Naive thymus-derived CD4-positive, alpha-beta T cell (primary cell): ENCODE measurements at regions not wholly inside any gene's neighbourhood (a gene's known extent, or its start where the extent isn't known, plus 50 kb on each side); places are given as distances from the start of the nearest gene placed in this dataset.

ENCODE experiments used
- ATAC-seq: fragments of 150-1000 bp; cut with Tn5 transposase; 2 replicates; pipeline ENCODE4 v1.10.0; 2021; ENCODE audit warnings: mild to moderate bottlenecking, moderate library complexity
- CTCF ChIA-PET: fragments of 350-600 bp; sonication (Branson Sonifier 250); formaldehyde crosslinking; loops from one replicate; lab custom pipeline; 2021; ENCODE audit warnings: antibody characterized with exemption; lab: Charles Lee
- POLR2A ChIA-PET: fragments of 350-600 bp; sonication (Branson Sonifier 250); formaldehyde crosslinking; loops from one replicate; lab custom pipeline; 2021; ENCODE audit warnings: antibody characterized with exemption, inconsistent platforms; lab: Charles Lee
- DNase-seq, 9 donors: peaks; one replicate each; pipeline versions ENCODE4 v3.0.0 to v3.0.0-alpha.2; 2020 to 2022; ENCODE audit warnings: mixed read lengths in 1 of 9
- H3K27ac ChIP-seq: one replicate; pipeline ENCODE4 v1.7.0; 2013; ENCODE audit warnings: mild to moderate bottlenecking, low read depth, low read length, moderate library complexity
- H3K27me3 ChIP-seq, 2 donors: one replicate each; pipeline ENCODE4 v1.7.0; 2013; ENCODE audit warnings: low read length in 2 of 2, mild to moderate bottlenecking in 2 of 2, moderate library complexity in 2 of 2; ENCODE audit not compliant: control insufficient read depth in 2 of 2, insufficient read depth in 2 of 2
- H3K36me3 ChIP-seq, 3 experiments: 1 replicate in 2 of 3; 2 replicates in 1 of 3; pipeline ENCODE4 v1.7.0; 2013; ENCODE audit warnings: low read length in 3 of 3, mild to moderate bottlenecking in 3 of 3, moderate library complexity in 1 of 3; ENCODE audit not compliant: insufficient read depth in 3 of 3, control insufficient read depth in 2 of 3
- H3K4me1 ChIP-seq, 2 donors: one replicate each; pipeline ENCODE4 v1.7.0; 2013; ENCODE audit warnings: low read length in 2 of 2, mild to moderate bottlenecking in 2 of 2, moderate library complexity in 1 of 2; ENCODE audit not compliant: control insufficient read depth in 2 of 2, insufficient read depth in 2 of 2
- H3K4me3 ChIP-seq: 2 replicates; pipeline ENCODE4 v1.7.0; 2013; ENCODE audit warnings: mild to moderate bottlenecking, low read length
- H3K9me3 ChIP-seq, 3 experiments: 1 replicate in 2 of 3; 2 replicates in 1 of 3; pipeline ENCODE4 v1.7.0; 2013; ENCODE audit warnings: low read length in 3 of 3; ENCODE audit not compliant: control insufficient read depth in 2 of 3
- H3K27ac Mint-ChIP-seq, 9 donors: one replicate each; pipeline ENCODE4 v1.8.0; 2020 to 2022; ENCODE audit warnings: mixed read lengths in 9 of 9, mild to moderate bottlenecking in 8 of 9, moderate library complexity in 5 of 9, inconsistent platforms in 2 of 9
- H3K27me3 Mint-ChIP-seq, 5 donors: one replicate each; pipeline ENCODE4 v1.8.0; 2021 to 2022; ENCODE audit warnings: mixed read lengths in 5 of 5, mild to moderate bottlenecking in 1 of 5
- H3K36me3 Mint-ChIP-seq, 5 donors: one replicate each; pipeline ENCODE4 v1.8.0; 2020 to 2022; ENCODE audit warnings: mixed read lengths in 5 of 5, mild to moderate bottlenecking in 3 of 5, inconsistent platforms in 1 of 5
- H3K4me1 Mint-ChIP-seq, 7 donors: one replicate each; pipeline ENCODE4 v1.8.0; 2020 to 2022; ENCODE audit warnings: mixed read lengths in 7 of 7, mild to moderate bottlenecking in 3 of 7, inconsistent platforms in 1 of 7
- H3K4me3 Mint-ChIP-seq, 10 donors: one replicate each; pipeline ENCODE4 v1.8.0; 2020 to 2022; ENCODE audit warnings: mild to moderate bottlenecking in 10 of 10, mixed read lengths in 10 of 10, moderate library complexity in 6 of 10, inconsistent platforms in 2 of 10
- H3K9me3 Mint-ChIP-seq, 11 donors: one replicate each; pipeline ENCODE4 v1.8.0; 2020 to 2022; ENCODE audit warnings: mixed read lengths in 11 of 11, mild to moderate bottlenecking in 4 of 11, inconsistent platforms in 1 of 11, moderate library complexity in 1 of 11
- intact Hi-C, 2 donors: fragments of 100-400 bp; cut with micrococcal nuclease; formaldehyde crosslinking; loops; one replicate each; pipeline ENCODE4 v1.15.1; 2023

DNA sequence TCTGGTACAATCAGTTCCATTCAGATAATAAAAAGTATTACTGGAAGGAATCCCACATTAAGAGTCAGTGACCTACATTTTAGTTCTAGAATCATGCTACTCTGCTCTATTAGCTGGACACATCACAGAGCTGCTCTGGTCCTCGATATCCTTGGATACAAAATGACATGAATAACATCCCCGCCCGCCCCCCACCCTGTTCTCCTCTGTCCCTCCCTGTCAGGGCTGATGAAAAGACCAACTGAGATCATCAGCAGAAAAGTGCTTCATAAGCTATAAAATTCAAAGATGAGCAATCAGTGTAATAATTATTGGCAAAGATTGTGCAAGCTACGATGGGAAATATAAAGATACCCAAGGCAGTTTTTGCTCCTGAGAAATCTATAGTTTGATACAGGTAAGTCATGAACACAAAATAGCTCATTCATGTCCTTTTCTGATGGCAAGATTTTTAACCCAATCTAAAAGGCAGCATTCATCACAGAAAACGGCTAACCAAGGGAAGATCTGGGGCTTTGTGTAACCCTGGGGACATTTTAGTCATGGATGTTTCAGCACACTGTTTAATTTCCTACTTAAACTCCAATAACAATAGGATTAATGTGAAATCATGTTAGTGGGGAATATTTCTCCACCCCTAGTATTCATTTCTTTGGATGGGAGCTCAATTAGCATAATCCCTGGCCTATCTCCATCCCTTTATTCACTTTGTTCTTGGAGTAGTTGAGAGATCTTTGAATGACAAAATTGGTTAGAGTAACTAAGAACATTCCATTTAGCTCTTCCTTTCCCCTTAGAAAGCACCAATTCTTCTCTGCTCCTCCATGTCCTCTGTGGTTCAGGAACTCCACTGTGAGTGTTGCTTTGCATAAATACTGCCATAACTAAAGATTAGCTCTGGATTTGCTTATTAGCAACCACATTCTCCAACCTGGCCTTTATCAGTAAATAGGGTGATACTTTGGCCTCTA, 459.4 kb upstream of the GRIA1 start:
- intact Hi-C loops, result no loop called here
- Mint-ChIP-seq H3K27ac (no peak overlapping the region), H3K27me3 (no peaks in the 10 kb centered on the region), H3K4me1 (no peaks in the 10 kb centered on the region), H3K4me3 (no peak overlapping the region), H3K9me3 (peaks cover 0 to 10% (median 5%) of the 10 kb centered on the region in 11 donors), H3K36me3 (no peaks in the 10 kb centered on the region)
- no peaks in the 10 kb centered on the region for H3K27me3 ChIP-seq
- no peak for DNase-seq
- ATAC-seq, result no peak
- H3K4me3 ChIP-seq, result no peak overlapping the region
- H3K4me1 ChIP-seq, result no peaks in the 10 kb centered on the region
- no peak overlapping the region for H3K27ac ChIP-seq
- POLR2A ChIA-PET, result no interaction called here
- no peaks in the 10 kb centered on the region for H3K9me3 ChIP-seq
- CTCF ChIA-PET, result no interaction called here
- H3K36me3 ChIP-seq, result no peaks in the 10 kb centered on the region

- H3K9me3 ChIP-seq, result no peaks in the 10 kb centered on the region
- H3K27ac ChIP-seq, result no peak overlapping the region
Observed at GRCh38 chr5:153039501-153039900, 451.0 kb upstream of the GRIA1 start.

DNA sequence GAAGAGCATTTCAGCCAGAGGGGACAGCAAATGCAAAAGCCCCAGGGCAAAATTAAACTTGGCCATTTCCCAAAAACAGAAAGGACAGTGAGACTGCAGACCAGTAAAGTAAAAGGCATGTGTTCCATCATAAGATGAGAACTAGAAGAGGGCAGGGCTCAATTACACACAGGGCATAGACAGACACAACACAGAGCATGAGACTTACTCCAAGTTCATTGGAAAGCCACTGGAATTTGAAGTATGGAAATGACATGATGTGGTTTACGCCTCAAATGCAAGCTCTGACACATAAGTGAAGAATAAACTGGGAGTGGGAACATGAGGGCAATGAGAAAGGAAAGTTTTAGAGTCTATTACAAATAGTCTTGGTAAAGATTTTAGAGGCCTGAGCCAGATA, 446.6 kb upstream of the GRIA1 start:
- H3K27ac ChIP-seq, result no peak overlapping the region
- no peaks in the 10 kb centered on the region for H3K27me3 ChIP-seq
- no peak overlapping the region for H3K4me3 Mint-ChIP-seq
- no peaks in the 10 kb centered on the region for H3K36me3 ChIP-seq
- ChIA-PET CTCF (no interaction called here), POLR2A (no interaction called here)
- no peak overlapping the region for H3K27ac Mint-ChIP-seq
- no peaks in the 10 kb centered on the region for H3K4me1 Mint-ChIP-seq
- H3K36me3 Mint-ChIP-seq, result no peaks in the 10 kb centered on the region
- H3K27me3 Mint-ChIP-seq, result no peaks in the 10 kb centered on the region
- peaks cover 0 to 21% (median 7%) of the 10 kb centered on the region in 11 donors for H3K9me3 Mint-ChIP-seq
- DNase-seq (no peak), ATAC-seq (no peak)
- H3K9me3 ChIP-seq, result no peaks in the 10 kb centered on the region
- intact Hi-C loops, result no loop called here
- H3K4me3 ChIP-seq, result no peak overlapping the region
- H3K4me1 ChIP-seq, result no peaks in the 10 kb centered on the region

More at GRCh38 chr5:153039501-153039900, 451.0 kb upstream of the GRIA1 start:
- Mint-ChIP-seq H3K27ac (no peak overlapping the region), H3K27me3 (no peaks in the 10 kb centered on the region), H3K36me3 (no peaks in the 10 kb centered on the region), H3K4me3 (no peak overlapping the region), H3K9me3 (peaks cover 0 to 19% (median 8%) of the 10 kb centered on the region in 11 donors), H3K4me1 (no peaks in the 10 kb centered on the region)
- CTCF ChIA-PET, result no interaction called here
- no peak for DNase-seq
- POLR2A ChIA-PET, result no interaction called here
- no peaks in the 10 kb centered on the region for H3K4me1 ChIP-seq
- ATAC-seq, result no peak
- intact Hi-C loops, result no loop called here
- H3K27me3 ChIP-seq, result no peaks in the 10 kb centered on the region
- no peaks in the 10 kb centered on the region for H3K36me3 ChIP-seq
- H3K4me3 ChIP-seq, result no peak overlapping the region

- ATAC-seq (no peak), DNase-seq (no peak)
- Mint-ChIP-seq H3K4me1 (peaks cover 0 to 2% (median 0%) of the 10 kb centered on the region in 7 donors), H3K36me3 (no peaks in the 10 kb centered on the region), H3K27me3 (no peaks in the 10 kb centered on the region), H3K9me3 (peaks cover 0 to 8% (median 3%) of the 10 kb centered on the region in 11 donors), H3K27ac (no peak overlapping the region), H3K4me3 (no peak overlapping the region)
- intact Hi-C loops, result no loop called here
- no peak overlapping the region for H3K27ac ChIP-seq
- H3K4me1 ChIP-seq, result no peaks in the 10 kb centered on the region
- H3K27me3 ChIP-seq, result no peaks in the 10 kb centered on the region
- H3K36me3 ChIP-seq, result no peaks in the 10 kb centered on the region
- POLR2A ChIA-PET, result no interaction called here
- H3K9me3 ChIP-seq, result no peaks in the 10 kb centered on the region
- CTCF ChIA-PET, result no interaction called here
- H3K4me3 ChIP-seq, result no peak overlapping the region
Observed at GRCh38 chr5:153050496-153051179, 439.8 kb upstream of the GRIA1 start.

DNA sequence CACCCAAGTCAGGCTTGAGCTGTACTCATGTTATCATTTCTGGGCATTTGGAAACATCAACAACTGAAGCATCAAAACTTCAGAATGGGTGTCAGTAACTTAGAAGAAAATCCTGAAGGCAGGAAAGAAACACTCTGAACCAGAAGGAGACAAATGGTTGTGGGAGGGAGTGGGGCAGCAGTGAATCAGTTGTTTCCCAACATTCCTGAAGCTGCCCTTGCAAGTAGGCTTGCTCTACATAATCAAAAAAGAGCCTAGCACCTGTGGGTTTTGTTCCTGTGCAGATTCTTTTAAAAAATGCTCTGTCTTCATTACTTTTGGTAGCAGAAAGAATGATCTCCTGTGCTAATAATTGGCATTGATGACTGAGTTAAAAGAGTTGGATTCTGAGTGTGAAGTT, 424.2 kb upstream of the GRIA1 start:
- H3K27ac ChIP-seq, result no peak overlapping the region
- intact Hi-C loops, result no loop called here
- H3K4me1 ChIP-seq, result no peaks in the 10 kb centered on the region
- no peaks in the 10 kb centered on the region for H3K9me3 ChIP-seq
- Mint-ChIP-seq H3K9me3 (peaks cover 0 to 11% (median 7%) of the 10 kb centered on the region in 11 donors), H3K36me3 (no peaks in the 10 kb centered on the region), H3K4me1 (no peaks in the 10 kb centered on the region), H3K27ac (no peak overlapping the region), H3K4me3 (no peak overlapping the region), H3K27me3 (no peaks in the 10 kb centered on the region)
- H3K27me3 ChIP-seq, result no peaks in the 10 kb centered on the region
- H3K4me3 ChIP-seq, result no peak overlapping the region
- DNase-seq (no peak), ATAC-seq (no peak)
- no peaks in the 10 kb centered on the region for H3K36me3 ChIP-seq
- ChIA-PET CTCF (no interaction called here), POLR2A (no interaction called here)

DNA sequence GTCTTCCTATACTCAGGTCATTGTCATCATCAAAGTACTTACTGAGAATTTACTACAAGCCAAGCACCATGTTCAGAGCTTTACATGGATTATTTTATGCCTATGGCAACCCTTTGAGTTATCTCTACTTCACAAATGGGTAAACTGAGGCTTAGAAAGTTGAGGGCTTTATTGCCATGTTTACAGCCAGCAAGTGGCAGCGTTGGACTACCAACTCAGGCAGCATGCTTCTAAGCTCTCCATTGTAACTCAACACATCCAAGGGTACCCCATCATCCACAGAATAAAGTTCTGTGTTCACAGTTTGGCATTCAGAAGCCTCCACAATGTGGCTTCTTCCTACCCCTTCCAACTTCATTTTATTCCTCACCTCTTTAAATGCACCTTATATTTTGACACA, 422.6 kb upstream of the GRIA1 start:
- H3K9me3 ChIP-seq, result no peaks in the 10 kb centered on the region
- ATAC-seq (no peak), DNase-seq (no peak)
- Mint-ChIP-seq H3K27ac (no peak overlapping the region), H3K9me3 (peaks cover 0 to 11% (median 4%) of the 10 kb centered on the region in 11 donors), H3K36me3 (no peaks in the 10 kb centered on the region), H3K4me1 (no peaks in the 10 kb centered on the region), H3K4me3 (no peak overlapping the region), H3K27me3 (no peaks in the 10 kb centered on the region)
- ChIA-PET POLR2A (no interaction called here), CTCF (no interaction called here)
- H3K36me3 ChIP-seq, result no peaks in the 10 kb centered on the region
- H3K27me3 ChIP-seq, result no peaks in the 10 kb centered on the region
- H3K4me1 ChIP-seq, result no peaks in the 10 kb centered on the region
- no peak overlapping the region for H3K27ac ChIP-seq
- no peak overlapping the region for H3K4me3 ChIP-seq
- intact Hi-C loops, result no loop called here
